Right cardiac atrium (tissue), 5 donors: ENCODE measurements at regions not wholly inside any gene's neighbourhood (a gene's known extent, or its start where the extent isn't known, plus 50 kb on each side); places are given as distances from the start of the nearest gene placed in this dataset.

Experiments
- ATAC-seq, 2 donors: fragments of 200-7000 bp; cut with Tn5 transposase; one replicate each; pipeline versions ENCODE4 v1.8.0 to v1.9.1; 2020; ENCODE audit warnings: moderate library complexity in 2 of 2, mild to moderate bottlenecking in 1 of 2
- DNase-seq, 3 donors: peaks; one replicate each; pipeline ENCODE4 v3.0.0-alpha.2; 2020
- H3K27ac ChIP-seq: one replicate; pipeline ENCODE4 v1.5.1; 2013; ENCODE audit warnings: mild to moderate bottlenecking, low read length, control low read depth, moderate library complexity
- H3K27me3 ChIP-seq: one replicate; pipeline ENCODE4 v1.6.1; 2013; ENCODE audit not compliant: control insufficient read depth, insufficient read depth
- H3K4me1 ChIP-seq: one replicate; pipeline ENCODE4 v1.6.1; 2013; ENCODE audit warnings: low read length; ENCODE audit not compliant: control insufficient read depth, insufficient read depth
- H3K4me3 ChIP-seq: one replicate; pipeline ENCODE4 v1.5.1; 2013; ENCODE audit warnings: low read length, control low read depth
- H3K9me3 ChIP-seq: one replicate; pipeline ENCODE4 v1.6.1; 2013; ENCODE audit warnings: low read length; ENCODE audit not compliant: control insufficient read depth
- WGBS: extraction: QIAGEN DNeasy Blood & Tissue Kit; methylation state at CpG from one replicate; pipeline ENCODE4 v1.1.7; 2013; 5-methylcytosine and 5-hydroxymethylcytosine counted together
- intact Hi-C, 4 donors: fragments of 100-400 bp; cut with DNase I; formaldehyde crosslinking; loops; one replicate each; pipeline versions ENCODE4 v1.11.0 to v1.14.0; 2022 to 2023
- donor health status: healthy with polysubstance abuse.
- donor health status: DM: no; HTN: yes; CAD: no.
- donor health status: DM: no; HTN: no; CAD: no.
- donor health status: DM: no; HTN: yes; CAD: no; lungs with severe emphysema.
- donor health status: DM: yes; HTN: yes; CAD: no.

DNA sequence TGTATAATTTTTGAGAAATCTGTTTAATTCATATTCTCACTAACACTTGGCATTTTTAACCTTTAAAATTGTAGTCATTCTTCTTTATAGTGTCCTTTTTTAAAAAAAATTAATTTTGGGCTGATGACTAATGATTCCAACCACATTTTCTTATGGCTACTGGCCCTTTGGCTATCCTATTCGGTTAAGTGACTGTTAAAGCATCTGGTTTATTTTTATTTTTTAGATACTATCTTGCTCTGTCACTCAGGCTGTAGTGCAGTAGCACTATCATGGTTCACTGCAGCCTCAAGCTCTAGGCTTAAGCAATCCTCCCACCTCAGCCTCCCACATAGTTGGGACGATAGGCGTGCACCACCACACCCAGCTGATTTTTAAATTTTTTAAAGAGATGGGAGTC is 723.2 kb upstream of the CXADR start:
- Histone ChIP-seq H3K4me3 (no peak overlapping the region), H3K27ac (no peak overlapping the region), H3K27me3 (no peaks in the 10 kb centered on the region), H3K9me3 (no peaks in the 10 kb centered on the region), H3K4me1 (no peaks in the 10 kb centered on the region)
- DNase-seq (no peak), ATAC-seq (no peak)
- intact Hi-C loops, result no loop called here
- 80% methylated on average over 3 of the region's 3 CpGs for WGBS

DNA sequence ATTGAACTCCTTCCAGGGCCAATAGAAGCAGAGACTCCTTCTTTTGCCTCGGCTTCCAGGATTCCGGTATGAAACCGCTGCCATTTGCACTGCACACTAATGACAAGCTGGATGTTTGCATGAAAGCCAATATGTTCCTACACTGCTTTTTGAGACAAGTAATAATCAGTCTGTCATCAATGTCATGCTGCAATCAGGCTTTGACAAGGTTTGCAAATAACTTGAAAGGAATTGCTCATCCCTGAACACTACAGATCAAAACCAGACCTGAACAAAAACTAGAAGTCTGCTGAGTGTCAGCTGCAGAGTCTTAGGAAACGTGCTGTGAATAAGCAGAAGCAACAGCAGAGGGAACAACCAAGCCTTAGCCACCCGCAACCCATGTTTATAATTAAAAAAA is 720.7 kb upstream of the CXADR start:
- no peaks in the 10 kb centered on the region for H3K9me3 ChIP-seq
- H3K4me1 ChIP-seq, result no peaks in the 10 kb centered on the region
- no peak overlapping the region for H3K27ac ChIP-seq
- 84% methylated on average over 5 of the region's 5 CpGs for WGBS
- H3K27me3 ChIP-seq, result no peaks in the 10 kb centered on the region
- intact Hi-C loops, result no loop called here
- DNase-seq, result no peak
- H3K4me3 ChIP-seq, result no peak overlapping the region
- no peak for ATAC-seq

DNA sequence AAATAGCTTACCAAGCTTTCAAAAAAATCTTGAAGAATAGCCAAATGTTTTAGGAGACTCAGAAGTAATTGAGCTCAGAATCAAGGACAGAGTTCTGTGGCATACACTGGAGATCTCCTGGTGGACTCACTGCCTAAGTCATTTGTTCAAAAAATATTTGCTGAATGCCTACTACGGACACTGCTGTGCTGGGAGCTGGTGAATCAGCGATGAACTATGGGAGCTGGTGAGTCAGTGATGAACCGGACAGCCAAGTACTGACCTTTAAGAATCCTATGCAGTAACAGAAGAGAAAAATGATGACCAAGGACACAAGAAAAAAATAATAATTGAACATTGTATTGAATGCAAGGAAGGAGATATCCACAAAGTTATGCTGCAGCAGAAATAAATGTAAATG is 717.9 kb upstream of the CXADR start:
- peak; percentile 29 to 74 for ATAC-seq
- intact Hi-C loops, result no loop called here

DNA sequence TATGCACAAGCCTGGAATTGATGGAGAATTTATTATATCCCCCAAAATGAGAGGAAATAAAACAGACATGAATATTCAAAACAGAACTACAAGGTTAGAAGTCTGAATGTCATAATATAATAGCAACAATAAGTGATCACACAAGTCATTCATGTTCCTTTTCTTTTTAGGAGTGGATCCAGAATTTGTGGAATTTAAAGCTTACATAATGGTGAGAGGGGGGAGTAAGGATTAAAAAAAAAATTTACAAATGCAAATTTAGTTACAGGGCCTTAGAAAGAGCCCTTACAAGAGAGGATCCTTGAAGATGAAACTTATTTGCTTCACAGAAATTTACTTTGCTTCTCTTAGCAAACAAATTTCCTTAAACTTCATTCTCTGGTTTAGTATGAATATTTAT is 716.1 kb upstream of the CXADR start:
- Histone ChIP-seq H3K4me3 (no peak overlapping the region), H3K27me3 (no peaks in the 10 kb centered on the region), H3K27ac (no peak overlapping the region), H3K9me3 (no peaks in the 10 kb centered on the region), H3K4me1 (no peaks in the 10 kb centered on the region)
- intact Hi-C loops, result no loop called here
- no peak for DNase-seq
- no peak for ATAC-seq

More for the DNA sequence above, 717.9 kb upstream of the CXADR start:
- WGBS, result 75% methylated on average over 3 of the region's 3 CpGs
- no peaks in the 10 kb centered on the region for H3K4me1 ChIP-seq
- no peak overlapping the region for H3K27ac ChIP-seq
- H3K27me3 ChIP-seq, result no peaks in the 10 kb centered on the region
- peak in 1 of 3 donors; percentile 22 for DNase-seq
- no peak overlapping the region for H3K4me3 ChIP-seq
- no peaks in the 10 kb centered on the region for H3K9me3 ChIP-seq

DNA sequence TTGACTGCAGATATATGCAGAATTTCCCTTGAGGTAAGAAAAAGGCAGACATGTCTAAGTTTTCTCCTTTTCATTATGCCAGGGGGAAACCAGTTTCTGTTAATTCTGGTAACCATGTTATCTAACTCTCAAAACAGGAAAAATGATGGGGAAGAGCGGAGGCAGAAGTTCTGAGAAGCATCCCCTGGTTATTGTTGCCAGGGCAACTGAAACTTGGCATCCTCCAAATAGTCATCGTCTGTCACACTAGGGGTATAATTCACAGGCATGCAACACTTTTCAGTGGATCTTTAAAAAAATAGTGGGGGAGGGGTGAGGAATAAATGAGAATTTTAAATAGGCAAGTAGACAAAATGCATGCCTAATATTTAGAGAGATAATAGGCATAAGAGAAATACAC is 715.3 kb upstream of the CXADR start:
- intact Hi-C loops, result no loop called here
- Histone ChIP-seq H3K27me3 (no peaks in the 10 kb centered on the region), H3K4me3 (no peak overlapping the region), H3K4me1 (no peaks in the 10 kb centered on the region), H3K27ac (no peak overlapping the region), H3K9me3 (no peaks in the 10 kb centered on the region)
- ATAC-seq (no peak), DNase-seq (no peak)
- 54% methylated on average over 2 of the region's 2 CpGs for WGBS

DNA sequence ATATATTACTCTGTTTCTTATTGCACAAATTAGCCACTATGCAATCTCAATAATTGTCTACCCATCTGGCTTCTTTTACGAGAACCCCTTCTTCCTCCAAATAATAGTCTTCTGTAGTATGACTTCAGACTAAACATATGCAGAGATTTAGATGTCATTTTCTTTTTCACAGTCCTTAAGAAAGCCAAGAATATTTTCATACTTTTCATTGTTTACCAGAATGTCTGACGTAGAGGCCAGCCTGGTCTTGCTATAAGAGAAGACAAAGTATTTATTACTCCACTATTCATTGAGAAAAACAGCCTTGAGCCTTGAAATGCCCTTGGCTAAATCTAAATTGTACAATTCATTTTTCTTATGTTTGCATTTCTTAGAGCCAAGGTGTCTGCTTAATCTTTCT is 714.9 kb upstream of the CXADR start:
- Histone ChIP-seq H3K9me3 (no peaks in the 10 kb centered on the region), H3K27me3 (no peaks in the 10 kb centered on the region), H3K4me1 (no peaks in the 10 kb centered on the region), H3K4me3 (no peak overlapping the region), H3K27ac (no peak overlapping the region)
- WGBS, result 80% methylated on average over 2 of the region's 2 CpGs
- ATAC-seq (no peak), DNase-seq (no peak)
- intact Hi-C loops, result no loop called here

DNA sequence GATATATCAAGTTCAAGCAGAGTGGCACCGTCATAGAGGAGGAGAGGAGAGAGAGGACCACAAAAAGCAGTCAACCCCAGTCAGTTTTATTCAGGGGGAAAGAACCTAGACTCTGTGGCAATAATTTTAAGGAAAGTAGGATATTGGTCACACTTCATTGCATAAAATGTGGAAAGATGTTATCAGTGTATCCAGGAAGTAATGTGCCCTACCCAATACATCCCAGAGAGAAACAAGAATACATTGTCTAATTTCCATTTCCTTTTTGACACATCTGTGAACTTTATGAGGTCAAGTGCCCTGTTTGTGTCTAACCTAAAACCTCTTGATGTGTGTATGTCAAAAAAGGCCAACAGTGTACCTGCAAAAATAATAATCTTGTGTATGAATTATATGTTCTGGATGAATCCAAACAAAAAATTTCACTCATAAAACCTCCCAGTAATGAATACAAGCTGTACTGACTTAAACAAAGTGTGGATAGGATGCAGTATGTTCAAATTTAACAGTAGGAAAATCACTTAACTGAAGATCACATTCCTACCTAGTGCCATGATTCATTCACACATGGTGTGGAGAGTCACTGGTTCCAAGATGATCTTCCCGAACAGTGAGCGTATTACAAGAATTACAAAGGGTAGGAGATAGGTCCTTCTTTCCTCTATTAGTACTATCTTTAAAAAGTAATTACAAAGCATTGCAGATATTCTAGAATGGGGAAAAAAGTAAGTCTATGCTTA is 712.1 kb upstream of the CXADR start:
- no peaks in the 10 kb centered on the region for H3K9me3 ChIP-seq
- ATAC-seq, result no peak
- intact Hi-C loops, result no loop called here

DNA sequence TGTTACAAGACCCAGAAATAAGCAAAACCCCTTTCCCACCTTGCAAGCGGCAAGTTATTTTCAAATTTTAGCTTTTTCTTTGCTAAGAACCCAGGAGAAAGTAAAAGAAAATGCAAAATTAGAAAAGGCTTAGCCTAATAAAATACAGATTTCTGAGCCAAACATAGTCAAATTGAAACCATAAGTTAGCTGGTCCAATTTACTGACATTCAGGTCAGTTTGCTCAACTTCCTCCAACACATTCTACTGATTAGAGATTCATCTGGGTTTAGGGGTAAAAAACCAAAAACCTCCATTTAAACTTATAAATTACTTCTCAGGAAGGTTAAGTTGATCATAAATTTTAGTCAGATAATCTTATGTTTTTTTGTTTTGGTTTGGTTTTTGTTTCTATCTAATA is 701.8 kb upstream of the CXADR start:
- ATAC-seq (no peak), DNase-seq (no peak)
- no peak overlapping the region for H3K27ac ChIP-seq
- H3K9me3 ChIP-seq, result no peaks in the 10 kb centered on the region
- intact Hi-C loops, result no loop called here
- no peaks in the 10 kb centered on the region for H3K27me3 ChIP-seq
- WGBS, result 93% methylated on average over 1 of the region's 1 CpG
- no peak overlapping the region for H3K4me3 ChIP-seq
- H3K4me1 ChIP-seq, result no peaks in the 10 kb centered on the region

More for the DNA sequence above, 712.1 kb upstream of the CXADR start:
- H3K27ac ChIP-seq, result no peak overlapping the region
- WGBS, result 88% methylated on average over 3 of the region's 3 CpGs
- no peaks in the 10 kb centered on the region for H3K27me3 ChIP-seq
- no peak for DNase-seq
- no peak overlapping the region for H3K4me3 ChIP-seq
- H3K4me1 ChIP-seq, result no peaks in the 10 kb centered on the region

DNA sequence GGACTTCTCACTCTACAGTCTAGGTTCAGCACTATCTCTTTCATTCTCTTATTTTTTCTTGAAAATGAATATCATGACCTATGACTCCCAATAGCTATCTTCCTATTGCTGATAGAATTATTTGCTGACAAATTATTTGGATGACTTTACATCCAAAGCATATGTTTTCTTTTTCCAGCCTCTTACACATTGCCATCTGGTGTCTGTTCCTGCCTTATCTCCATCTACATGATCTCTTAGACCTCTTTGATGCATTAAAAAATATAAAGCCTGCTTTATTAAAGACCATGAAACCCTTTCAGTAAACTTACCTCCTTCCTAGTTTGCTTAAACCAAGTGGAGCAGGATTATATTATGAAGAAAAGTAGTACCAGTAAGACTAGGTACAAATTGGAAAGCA is 700.9 kb upstream of the CXADR start:
- H3K4me1 ChIP-seq, result no peaks in the 10 kb centered on the region
- no peak for ATAC-seq
- intact Hi-C loops, result no loop called here

DNA sequence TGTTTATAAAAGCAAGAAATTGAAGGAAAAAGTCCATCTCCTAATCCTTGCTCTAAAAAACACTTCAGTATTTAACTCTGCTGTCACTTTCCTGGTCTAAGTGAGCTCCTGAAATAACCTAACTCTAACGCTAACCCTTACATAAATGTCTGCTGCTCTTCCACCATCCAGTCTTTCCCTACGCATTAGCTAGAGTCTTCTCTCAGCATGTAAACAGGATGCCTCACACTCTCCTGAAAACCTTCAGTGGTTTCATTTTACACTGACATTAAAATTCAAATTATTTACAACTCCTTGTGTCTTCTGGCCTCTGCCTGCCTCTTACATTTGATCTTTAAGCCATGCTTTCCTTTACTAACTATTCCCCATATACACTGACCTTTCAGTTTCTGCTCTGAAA is 697.6 kb upstream of the CXADR start:
- Histone ChIP-seq H3K27me3 (no peaks in the 10 kb centered on the region), H3K9me3 (no peaks in the 10 kb centered on the region), H3K4me3 (no peak overlapping the region), H3K4me1 (no peaks in the 10 kb centered on the region), H3K27ac (no peak overlapping the region)
- no peak for ATAC-seq
- no peak for DNase-seq
- intact Hi-C loops, result no loop called here
- 88% methylated on average over 2 of the region's 2 CpGs for WGBS

More for the DNA sequence above, 700.9 kb upstream of the CXADR start:
- no peak for DNase-seq
- H3K4me3 ChIP-seq, result no peak overlapping the region
- H3K27me3 ChIP-seq, result no peaks in the 10 kb centered on the region
- H3K9me3 ChIP-seq, result no peaks in the 10 kb centered on the region
- no peak overlapping the region for H3K27ac ChIP-seq

DNA sequence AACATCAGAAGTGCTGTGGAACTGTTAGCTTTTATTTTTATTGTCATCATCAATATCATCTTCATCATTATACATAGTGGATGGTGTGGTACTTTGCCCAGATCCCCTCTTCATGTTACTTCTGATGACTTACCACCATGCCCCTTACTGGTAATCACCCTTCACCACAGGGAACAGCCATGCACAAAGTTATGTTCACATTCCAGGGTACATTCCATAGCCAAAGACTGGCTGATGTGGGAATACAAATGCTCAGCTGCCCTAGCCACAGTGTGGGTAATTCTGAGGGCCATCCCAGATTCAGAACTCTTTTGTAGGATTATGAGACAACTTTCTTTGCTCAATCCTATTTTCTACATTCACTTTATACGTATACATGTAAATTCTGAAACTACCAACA is 691.3 kb upstream of the CXADR start:
- Histone ChIP-seq H3K4me1 (no peaks in the 10 kb centered on the region), H3K27ac (no peak overlapping the region), H3K4me3 (no peak overlapping the region), H3K27me3 (no peaks in the 10 kb centered on the region), H3K9me3 (no peaks in the 10 kb centered on the region)
- no peak for DNase-seq
- WGBS, result 94% methylated on average over 1 of the region's 1 CpG
- ATAC-seq, result no peak
- intact Hi-C loops, result no loop called here

DNA sequence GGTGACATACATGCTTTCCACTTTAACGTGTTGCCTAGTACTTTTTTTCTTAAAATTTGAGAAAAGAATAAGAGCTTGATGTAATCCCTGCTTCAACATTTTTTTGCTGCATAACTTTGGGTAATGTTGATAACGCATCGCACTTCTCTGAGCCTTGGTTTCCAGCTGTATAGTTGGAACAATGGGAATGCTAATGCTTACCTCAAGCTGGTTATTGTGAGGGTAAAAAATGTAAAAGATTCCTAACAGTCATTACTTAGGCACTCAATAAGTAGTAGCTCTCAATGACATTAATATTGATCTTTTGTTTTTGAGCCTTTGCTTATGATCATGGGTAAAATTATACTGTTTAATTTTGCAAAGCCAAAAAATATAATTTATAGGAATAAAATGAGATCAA is 683.3 kb upstream of the CXADR start:
- 71% methylated on average over 3 of the region's 3 CpGs for WGBS
- Histone ChIP-seq H3K9me3 (no peaks in the 10 kb centered on the region), H3K4me3 (no peak overlapping the region), H3K27ac (no peak overlapping the region), H3K4me1 (no peaks in the 10 kb centered on the region), H3K27me3 (no peaks in the 10 kb centered on the region)
- ATAC-seq (no peak), DNase-seq (no peak)
- intact Hi-C loops, result no loop called here
